ENCODE measurements at regions not wholly inside any gene's neighbourhood (a gene's known extent, or its start where the extent isn't known, plus 50 kb on each side); places are given as distances from the start of the nearest gene placed in this dataset.

GRCh38 chr2:134169788-134170187 is 84.1 kb upstream of the MGAT5 start (continued):
- TF ChIP-seq, protein P1, sequence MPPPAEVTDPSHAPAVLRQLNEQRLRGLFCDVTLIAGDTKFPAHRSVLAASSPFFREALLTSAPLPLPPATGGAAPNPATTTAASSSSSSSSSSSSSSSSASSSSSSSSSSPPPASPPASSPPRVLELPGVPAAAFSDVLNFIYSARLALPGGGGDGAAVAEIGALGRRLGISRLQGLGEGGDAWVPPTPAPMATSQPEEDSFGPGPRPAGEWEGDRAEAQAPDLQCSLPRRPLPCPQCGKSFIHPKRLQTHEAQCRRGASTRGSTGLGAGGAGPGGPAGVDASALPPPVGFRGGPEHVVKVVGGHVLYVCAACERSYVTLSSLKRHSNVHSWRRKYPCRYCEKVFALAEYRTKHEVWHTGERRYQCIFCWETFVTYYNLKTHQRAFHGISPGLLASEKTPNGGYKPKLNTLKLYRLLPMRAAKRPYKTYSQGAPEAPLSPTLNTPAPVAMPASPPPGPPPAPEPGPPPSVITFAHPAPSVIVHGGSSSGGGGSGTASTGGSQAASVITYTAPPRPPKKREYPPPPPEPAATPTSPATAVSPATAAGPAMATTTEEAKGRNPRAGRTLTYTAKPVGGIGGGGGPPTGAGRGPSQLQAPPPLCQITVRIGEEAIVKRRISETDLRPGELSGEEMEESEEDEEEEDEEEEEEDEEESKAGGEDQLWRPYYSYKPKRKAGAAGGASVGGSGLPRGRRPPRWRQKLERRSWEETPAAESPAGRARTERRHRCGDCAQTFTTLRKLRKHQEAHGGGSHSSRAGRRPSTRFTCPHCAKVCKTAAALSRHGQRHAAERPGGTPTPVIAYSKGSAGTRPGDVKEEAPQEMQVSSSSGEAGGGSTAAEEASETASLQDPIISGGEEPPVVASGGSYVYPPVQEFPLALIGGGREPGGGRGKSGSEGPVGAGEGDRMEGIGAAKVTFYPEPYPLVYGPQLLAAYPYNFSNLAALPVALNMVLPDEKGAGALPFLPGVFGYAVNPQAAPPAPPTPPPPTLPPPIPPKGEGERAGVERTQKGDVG (CRISPR knock-in tag; IDR thresholded peaks at IDR 0.05) = no peak
- TF ChIP-seq CHD4 (IDR thresholded peaks at IDR 0.05) (no peak), MTA2 (IDR thresholded peaks at IDR 0.05; ENCODE audit: low read depth) (peak; percentile 18; the same call in 1 of the 2 replicates), ETV6 (conservative IDR thresholded peaks at IDR 0.05 in 1 of 2, IDR thresholded peaks at IDR 0.05 in 1 of 2; ENCODE audit: borderline replicate concordance in 1 of 2, low read depth in 1 of 2) (peak in 1 of 2 experiments; percentile 67; a peak in 1 of 4 replicates), ATF2 (IDR thresholded peaks at IDR 0.05; ENCODE audit: low read length) (peak; percentile 71), MTA3 (IDR thresholded peaks at IDR 0.05; ENCODE audit: borderline replicate concordance, low read length) (peak; percentile 77; the same call in 1 of the 2 replicates)

DNA sequence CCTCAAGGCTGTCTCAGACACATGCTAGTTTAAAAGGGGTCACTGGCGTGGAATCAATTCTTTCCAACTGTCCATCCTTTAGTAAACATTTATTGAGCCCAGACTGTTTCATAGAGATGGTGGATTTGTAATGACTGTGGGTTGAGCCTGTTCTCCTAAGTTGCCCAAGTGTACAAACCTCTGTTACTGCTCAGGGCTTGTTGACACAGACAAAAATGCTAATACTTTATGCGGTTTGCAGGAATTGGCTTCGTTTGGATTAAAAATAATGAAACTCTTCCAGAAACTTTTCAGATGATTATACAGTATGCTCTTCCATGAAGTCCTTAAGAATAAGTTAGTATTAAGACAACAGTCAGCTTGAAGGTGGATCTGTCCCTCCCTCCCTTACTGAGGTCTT is 83.6 kb upstream of the MGAT5 start:
- intact Hi-C loops (cut with micrococcal nuclease; ENCODE audit: unreplicated experiment) (no loop called here), in situ Hi-C loops (cut with MboI) (no loop called here)
- CTCF ChIA-PET = interaction anchor here (1.8 kb wide), 1 partner anchor 11 kb away, joined by 7 read pairs; no protein-coding TSS in a partner anchor
- peaks cover 86% of the 10 kb centered on the region for H3K79me2 ChIP-seq (ENCODE audit: control insufficient read depth, insufficient read depth, low read length)
- no peak overlapping the region for H3K9ac ChIP-seq (ENCODE audit: control insufficient read depth, insufficient read depth, low read length)
- peaks cover 5% of the 10 kb centered on the region; the same call in 1 of the 2 replicates for H4K20me1 ChIP-seq (ENCODE audit: control insufficient read depth, insufficient read depth)
- no peak overlapping the region for H3K27ac ChIP-seq (ENCODE audit: control insufficient read depth, insufficient read depth)
- POLR2A ChIA-PET = no interaction called here
- H3K4me3 ChIP-seq = no peak overlapping the region
- no peak overlapping the region for H3K4me2 ChIP-seq (ENCODE audit: control insufficient read depth, insufficient read depth)
- 56% methylated on average over 3 of the region's 3 CpGs for WGBS (ENCODE audit: insufficient coverage, insufficient replicate concordance, low lambda C conversion rate, missing lambda C conversion rate)
- DNase-seq (ENCODE audit: low read depth, low spot score) (no peak), FAIRE-seq (no peak), ATAC-seq (no peak)
- SMC1A ChIA-PET (ENCODE audit: uncharacterized antibody, unreplicated experiment) = interaction anchor here (0.6 to 1.2 kb wide), 3 partner anchors 45 to 76 kb away, joined by 3 read pairs; no protein-coding TSS in a partner anchor
- no peaks in the 10 kb centered on the region for H3K9me3 ChIP-seq (replicated peaks; ENCODE audit: control insufficient read depth, insufficient read depth, low read length)
- BruUV-seq (replicated peaks) = no TSS peak
- no peaks in the 10 kb centered on the region for H3K27me3 ChIP-seq (replicated peaks in 1 of 2; ENCODE audit: control insufficient read depth in 2 of 2, insufficient read depth in 2 of 2, low read length in 1 of 2)
- no peak overlapping the region for H2AFZ ChIP-seq (ENCODE audit: control insufficient read depth, low read depth, low read length)
- H3K4me1 ChIP-seq (ENCODE audit: control insufficient read depth, insufficient read depth, low read length) = peaks cover 24% of the 10 kb centered on the region
- peaks cover 0 to 6% of the 10 kb centered on the region in 2 experiments; a peak in 2 of 4 replicates for H3K36me3 ChIP-seq (ENCODE audit: control insufficient read depth in 2 of 2, insufficient read depth in 2 of 2, low read length in 1 of 2)
- RAD21 ChIA-PET (ENCODE audit: unreplicated experiment) = no interaction called here
- no peak for TF ChIP-seq RBBP5 (conservative IDR thresholded peaks at IDR 0.05)
- TF ChIP-seq SIN3A (IDR thresholded peaks at IDR 0.05; ENCODE audit: low read depth, low read length) = no peak
- no peak for TF ChIP-seq CHD1 (IDR thresholded peaks at IDR 0.05; ENCODE audit: low read depth, low read length)
- no peak for TF ChIP-seq SIX5 (IDR thresholded peaks at IDR 0.05; ENCODE audit: low read depth, low read length, severe bottlenecking)
- TF ChIP-seq ASH2L (IDR thresholded peaks at IDR 0.05; ENCODE audit: borderline replicate concordance, low read depth) = no peak
- no peak for TF ChIP-seq NFXL1 (IDR thresholded peaks at IDR 0.05; ENCODE audit: borderline replicate concordance)
- TF ChIP-seq ATF7 (IDR thresholded peaks at IDR 0.05; ENCODE audit: low read depth) = no peak
- TF ChIP-seq TARDBP (IDR thresholded peaks at IDR 0.05; ENCODE audit: borderline replicate concordance) = no peak
- TF ChIP-seq TAF1 (IDR thresholded peaks at IDR 0.05; ENCODE audit: borderline replicate concordance, low read depth, low read length) = no peak
- no peak for TF ChIP-seq YY1 (IDR thresholded peaks at IDR 0.05; ENCODE audit: low read depth, low read length)
- TF ChIP-seq HCFC1 (IDR thresholded peaks at IDR 0.05; ENCODE audit: low read length) = no peak
- no peak for TF ChIP-seq HDAC2 (IDR thresholded peaks at IDR 0.05)
- no peak for TF ChIP-seq KDM1A (IDR thresholded peaks at IDR 0.05; ENCODE audit: borderline replicate concordance)
- no peak for TF ChIP-seq JUND (IDR thresholded peaks at IDR 0.05; ENCODE audit: low read depth, low read length)
- TF ChIP-seq PKNOX1 (IDR thresholded peaks at IDR 0.05) = no peak

Data from GM12878 (cell line).